Nephron (organoid): ENCODE measurements at regions not wholly inside any gene's neighbourhood (a gene's known extent, or its start where the extent isn't known, plus 50 kb on each side); places are given as distances from the start of the nearest gene placed in this dataset.

ENCODE experiments used
- H3K27ac Mint-ChIP-seq, 3 experiments: 2 replicates each; pipeline ENCODE4 v1.8.0; 2020; ENCODE audit warnings: mixed read lengths in 3 of 3, mild to moderate bottlenecking in 2 of 3, moderate library complexity in 1 of 3
- H3K27me3 Mint-ChIP-seq: 2 replicates; pipeline ENCODE4 v1.8.0; 2021; ENCODE audit warnings: low read depth, mild to moderate bottlenecking, moderate library complexity, mixed read lengths
- H3K36me3 Mint-ChIP-seq: 2 replicates; pipeline ENCODE4 v1.8.0; 2020; ENCODE audit warnings: low read depth, mixed read lengths
- H3K4me1 Mint-ChIP-seq: 2 replicates; pipeline ENCODE4 v1.8.0; 2020; ENCODE audit warnings: mixed read lengths
- H3K4me3 Mint-ChIP-seq, 3 experiments: 2 replicates each; pipeline ENCODE4 v1.8.0; 2020; ENCODE audit warnings: mild to moderate bottlenecking in 3 of 3, mixed read lengths in 3 of 3, moderate library complexity in 2 of 3
- H3K9me3 Mint-ChIP-seq: 2 replicates; pipeline ENCODE4 v1.8.0; 2020; ENCODE audit warnings: mixed read lengths
- CTCF ChIP-seq, 3 experiments: fragments of 200-600 bp; sonication (generic); IDR thresholded peaks; one replicate each; pipeline ENCODE4 v1.5.0; 2021; ENCODE audit warnings: antibody characterized with exemption in 3 of 3; ENCODE audit not compliant: unreplicated experiment in 3 of 3

GRCh38 chr2:4597400-4597799, 894.0 kb downstream of the DCDC2C start:
- Mint-ChIP-seq H3K27ac (no peak overlapping the region), H3K4me3 (no peak overlapping the region), H3K4me1 (peaks cover 6% of the 10 kb centered on the region), H3K27me3 (no peaks in the 10 kb centered on the region), H3K9me3 (peaks cover 3% of the 10 kb centered on the region), H3K36me3 (no peaks in the 10 kb centered on the region)
- no peak for TF ChIP-seq CTCF (IDR thresholded peaks at IDR 0.05; ENCODE audit: unreplicated experiment in 3 of 3)

GRCh38 chr2:4604767-4605166, 901.4 kb downstream of the DCDC2C start:
- Mint-ChIP-seq H3K9me3 (no peaks in the 10 kb centered on the region), H3K27ac (no peak overlapping the region)

GRCh38 chr2:4618141-4618540, 914.8 kb downstream of the DCDC2C start:
- Mint-ChIP-seq H3K27ac (no peak overlapping the region), H3K4me3 (no peak overlapping the region), H3K36me3 (no peaks in the 10 kb centered on the region), H3K4me1 (no peaks in the 10 kb centered on the region), H3K9me3 (peaks cover 6% of the 10 kb centered on the region), H3K27me3 (peaks cover 16% of the 10 kb centered on the region)
- no peak for TF ChIP-seq CTCF (IDR thresholded peaks at IDR 0.05; ENCODE audit: unreplicated experiment in 3 of 3)

More at GRCh38 chr2:4604767-4605166, 901.4 kb downstream of the DCDC2C start:
- Mint-ChIP-seq H3K27me3 (no peaks in the 10 kb centered on the region), H3K36me3 (no peaks in the 10 kb centered on the region), H3K4me3 (no peak overlapping the region), H3K4me1 (no peaks in the 10 kb centered on the region)
- no peak for TF ChIP-seq CTCF (IDR thresholded peaks at IDR 0.05; ENCODE audit: unreplicated experiment in 3 of 3)

GRCh38 chr2:4618630-4619228, 915.4 kb downstream of the DCDC2C start:
- H3K4me1 Mint-ChIP-seq = no peaks in the 10 kb centered on the region
- peaks cover 6% of the 10 kb centered on the region for H3K9me3 Mint-ChIP-seq
- no peak overlapping the region for H3K4me3 Mint-ChIP-seq
- no peak for TF ChIP-seq CTCF (IDR thresholded peaks at IDR 0.05; ENCODE audit: unreplicated experiment in 3 of 3)
- peaks cover 16% of the 10 kb centered on the region for H3K27me3 Mint-ChIP-seq
- no peak overlapping the region for H3K27ac Mint-ChIP-seq
- H3K36me3 Mint-ChIP-seq = no peaks in the 10 kb centered on the region

GRCh38 chr2:4628998-4629501, 925.7 kb downstream of the DCDC2C start:
- H3K4me1 Mint-ChIP-seq = no peaks in the 10 kb centered on the region
- H3K27me3 Mint-ChIP-seq = no peaks in the 10 kb centered on the region
- no peaks in the 10 kb centered on the region for H3K9me3 Mint-ChIP-seq
- no peak overlapping the region for H3K27ac Mint-ChIP-seq
- no peak for TF ChIP-seq CTCF (IDR thresholded peaks at IDR 0.05; ENCODE audit: unreplicated experiment in 3 of 3)
- H3K36me3 Mint-ChIP-seq = no peaks in the 10 kb centered on the region
- H3K4me3 Mint-ChIP-seq = no peak overlapping the region

- TF ChIP-seq CTCF (IDR thresholded peaks at IDR 0.05; ENCODE audit: unreplicated experiment in 3 of 3) = no peak
Observed at GRCh38 chr2:4635289-4635688, 931.9 kb downstream of the DCDC2C start.

More at GRCh38 chr2:4635289-4635688, 931.9 kb downstream of the DCDC2C start:
- Mint-ChIP-seq H3K4me3 (no peak overlapping the region), H3K4me1 (no peaks in the 10 kb centered on the region), H3K9me3 (no peaks in the 10 kb centered on the region), H3K27ac (no peak overlapping the region), H3K27me3 (peaks cover 16% of the 10 kb centered on the region), H3K36me3 (no peaks in the 10 kb centered on the region)
